H1 (cell line): ENCODE measurements at regions not wholly inside any gene's neighbourhood (a gene's known extent, or its start where the extent isn't known, plus 50 kb on each side); places are given as distances from the start of the nearest gene placed in this dataset.

Experiments
- ASH2L ChIP-seq: fragments of 200-600, 300-600 bp; sonication (generic); IDR thresholded peaks from one replicate; pipeline ENCODE4 v1.7.1; 2017; ENCODE audit warnings: low read length
- CHD1 ChIP-seq: IDR thresholded peaks from 2 replicates; pipeline ENCODE4 v1.6.1; 2012; ENCODE audit warnings: low read depth, low read length, improper control_type of control experiment
- CHD7 ChIP-seq: fragments of 300-600 bp; sonication (generic); IDR thresholded peaks from 2 replicates; pipeline ENCODE4 v1.7.1; 2012; ENCODE audit warnings: low read length, moderate library complexity, mild to moderate bottlenecking, inconsistent platforms; ENCODE audit not compliant: insufficient replicate concordance
- SAP30 ChIP-seq: fragments of 300-600 bp; sonication (generic); IDR thresholded peaks from 2 replicates; pipeline ENCODE4 v1.7.1; 2012; ENCODE audit warnings: low read length, moderate library complexity, mild to moderate bottlenecking, inconsistent platforms; ENCODE audit not compliant: insufficient read depth, insufficient replicate concordance
- SP1 ChIP-seq: IDR thresholded peaks from 2 replicates; pipeline ENCODE4 v1.6.1; 2011; ENCODE audit warnings: low read depth, low read length

GRCh38 chr14:55835985-55836384 lies 256.0 kb downstream of the KTN1 start (continued):
- no peak for TF ChIP-seq SP1
- TF ChIP-seq CHD7, result no peak
- no peak for TF ChIP-seq SAP30
- no peak for TF ChIP-seq ASH2L
- no peak for TF ChIP-seq CHD1
